GM12878 (cell line): ENCODE measurements at regions not wholly inside any gene's neighbourhood (a gene's known extent, or its start where the extent isn't known, plus 50 kb on each side); places are given as distances from the start of the nearest gene placed in this dataset.

Experiments
- ATAC-seq: fragments of 200-7000 bp; cut with Tn5 transposase; 3 replicates; pipeline ENCODE4 v1.9.1; 2020; ENCODE audit warnings: mild to moderate bottlenecking, moderate library complexity
- BruUV-seq: library from RNA; stranded (reverse); fragments of 400-500 nt; replicated peaks from 2 replicates; lab custom pipeline; 2021; lab: Mats Ljungman, UMichigan
- CTCF ChIA-PET: fragments of 300-600 bp; sonication (Branson Sonifier 250); formaldehyde crosslinking; extraction: SDS; loops from one replicate; lab custom pipeline; 2021; ENCODE audit warnings: inconsistent platforms; lab: Yijun Ruan, JAX
- POLR2A ChIA-PET: fragments of 350-600 bp; formaldehyde crosslinking; extraction: SDS; loops from one replicate; lab custom pipeline; 2021; ENCODE audit warnings: inconsistent platforms; lab: Charles Lee
- RAD21 ChIA-PET: fragments of 300-600 bp; sonication (Branson Sonifier 250); formaldehyde crosslinking; loops from one replicate; lab custom pipeline; 2023; ENCODE audit warnings: antibody characterized with exemption; ENCODE audit not compliant: unreplicated experiment; lab: Charles Lee
- SMC1A ChIA-PET: fragments of 300-600 bp; sonication (Branson Sonifier 250); formaldehyde crosslinking; loops from one replicate; lab custom pipeline; 2023; ENCODE audit not compliant: unreplicated experiment, uncharacterized antibody; lab: Charles Lee
- DNase-seq: peaks from one replicate; pipeline ENCODE4 v3.0.0-alpha.2; 2011; ENCODE audit warnings: low read depth, low spot score
- FAIRE-seq: peaks from 3 replicates; lab custom pipeline; 2011; peaks lifted over from hg19 to GRCh38; lab: Jason Lieb, UNC
- H2AFZ ChIP-seq: 2 replicates; pipeline ENCODE4 v1.6.0; 2011; ENCODE audit warnings: low read depth, low read length, control low read depth; ENCODE audit not compliant: control insufficient read depth
- H3K27ac ChIP-seq: 2 replicates; pipeline ENCODE4 v1.5.1; 2011; ENCODE audit warnings: control low read depth; ENCODE audit not compliant: control insufficient read depth, insufficient read depth
- H3K27me3 ChIP-seq, 2 experiments: replicated peaks in 1 of 2; 2 replicates each; pipeline versions ENCODE4 v1.6.0 to v1.6.1; 2011; ENCODE audit warnings: low read length in 1 of 2; ENCODE audit not compliant: control insufficient read depth in 2 of 2, insufficient read depth in 2 of 2
- H3K36me3 ChIP-seq, 2 experiments: 2 replicates each; pipeline ENCODE4 v1.5.1; 2011; ENCODE audit warnings: low read length in 1 of 2; ENCODE audit not compliant: control insufficient read depth in 2 of 2, insufficient read depth in 2 of 2
- H3K4me1 ChIP-seq: 2 replicates; pipeline ENCODE4 v1.6.1; 2011; ENCODE audit warnings: mild to moderate bottlenecking, low read length, moderate library complexity, mixed read lengths; ENCODE audit not compliant: control insufficient read depth, insufficient read depth
- H3K4me2 ChIP-seq: 2 replicates; pipeline ENCODE4 v1.6.0; 2011; ENCODE audit warnings: control low read depth; ENCODE audit not compliant: control insufficient read depth, insufficient read depth
- H3K4me3 ChIP-seq: fragments of 200-600 bp; sonication (generic); 2 replicates; pipeline ENCODE4 v1.5.1; 2016
- H3K79me2 ChIP-seq: 2 replicates; pipeline ENCODE4 v1.6.0; 2011; ENCODE audit warnings: low read length; ENCODE audit not compliant: control insufficient read depth, insufficient read depth
- H3K9ac ChIP-seq: 2 replicates; pipeline ENCODE4 v1.8.0; 2011; ENCODE audit warnings: low read length, control low read depth, mixed read lengths; ENCODE audit not compliant: control insufficient read depth, insufficient read depth
- H3K9me3 ChIP-seq: replicated peaks from 3 replicates; pipeline ENCODE4 v1.5.1; 2011; ENCODE audit warnings: mild to moderate bottlenecking, low read length; ENCODE audit not compliant: control insufficient read depth, insufficient read depth
- H4K20me1 ChIP-seq: 2 replicates; pipeline ENCODE4 v1.6.0; 2011; ENCODE audit not compliant: control insufficient read depth, insufficient read depth
- ASH2L ChIP-seq: fragments of 300-600, 200-600 bp; sonication (generic); IDR thresholded peaks from 2 replicates; pipeline ENCODE4 v1.6.1; 2017; ENCODE audit warnings: low read depth, mild to moderate bottlenecking, borderline replicate concordance
- PKNOX1 ChIP-seq: fragments of 450-650 bp; IDR thresholded peaks from 2 replicates; pipeline ENCODE4 v1.6.1; 2016; ENCODE audit warnings: mild to moderate bottlenecking
- YBX1 ChIP-seq: fragments of 450-650 bp; IDR thresholded peaks from 2 replicates; pipeline ENCODE4 v1.6.1; 2016; ENCODE audit warnings: antibody characterized with exemption
- WGBS: methylation state at CpG from one replicate; pipeline ENCODE4 v1.1.6; 2016; ENCODE audit warnings: low lambda C conversion rate; ENCODE audit not compliant: insufficient replicate concordance, insufficient coverage; ENCODE audit errors: missing lambda C conversion rate; 5-methylcytosine and 5-hydroxymethylcytosine counted together
- in situ Hi-C: fragments of 300-500 bp; cut with MboI; formaldehyde crosslinking; loops from 9 replicates; pipeline ENCODE4 v1.14.3; 2018; ENCODE audit warnings: mixed read lengths
- intact Hi-C: fragments of 100-400 bp; cut with micrococcal nuclease; formaldehyde crosslinking; loops from one replicate; pipeline ENCODE4 v1.14.2; 2022; ENCODE audit not compliant: unreplicated experiment
- TF ChIP-seq, protein P1 (sequence below): fragments of 450-650 bp; IDR thresholded peaks from 2 replicates; pipeline ENCODE4 v1.6.1; 2014; ENCODE audit warnings: mild to moderate bottlenecking

GRCh38 chr5:56389261-56389660 is 156.1 kb upstream of the ANKRD55 start:
- 33% methylated on average over 2 of the region's 2 CpGs for WGBS
- in situ Hi-C loops: no loop called here
- FAIRE-seq: no peak
- TF ChIP-seq PKNOX1 (no peak), ASH2L (no peak), YBX1 (no peak)
- TF ChIP-seq, protein P1, sequence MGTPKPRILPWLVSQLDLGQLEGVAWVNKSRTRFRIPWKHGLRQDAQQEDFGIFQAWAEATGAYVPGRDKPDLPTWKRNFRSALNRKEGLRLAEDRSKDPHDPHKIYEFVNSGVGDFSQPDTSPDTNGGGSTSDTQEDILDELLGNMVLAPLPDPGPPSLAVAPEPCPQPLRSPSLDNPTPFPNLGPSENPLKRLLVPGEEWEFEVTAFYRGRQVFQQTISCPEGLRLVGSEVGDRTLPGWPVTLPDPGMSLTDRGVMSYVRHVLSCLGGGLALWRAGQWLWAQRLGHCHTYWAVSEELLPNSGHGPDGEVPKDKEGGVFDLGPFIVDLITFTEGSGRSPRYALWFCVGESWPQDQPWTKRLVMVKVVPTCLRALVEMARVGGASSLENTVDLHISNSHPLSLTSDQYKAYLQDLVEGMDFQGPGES: no peak
- Histone ChIP-seq H3K27me3 (0 out of 4 replicates have a peak, but pooled peaks cover 0 to 2% of the 10 kb centered on the region in 2 experiments), H3K9ac (no peak overlapping the region), H4K20me1 (no peaks in the 10 kb centered on the region), H3K79me2 (no peaks in the 10 kb centered on the region), H3K4me3 (no peak overlapping the region), H3K4me1 (no peaks in the 10 kb centered on the region), H3K4me2 (no peak overlapping the region), H3K27ac (no peak overlapping the region), H3K9me3 (no peaks in the 10 kb centered on the region; the same call in 2 of the 3 replicates), H2AFZ (no peak overlapping the region), H3K36me3 (no peaks in the 10 kb centered on the region)
- ChIA-PET CTCF (interaction anchor here (1.0 kb wide), 1 partner anchor 23 kb away, joined by 3 read pairs; no protein-coding TSS in a partner anchor), RAD21 (no interaction called here), SMC1A (interaction anchor here (1.3 kb wide), 1 partner anchor 10 kb away, joined by 5 read pairs; no protein-coding TSS in a partner anchor), POLR2A (no interaction called here)
- ATAC-seq: no peak
- no peak for DNase-seq
- no TSS peak for BruUV-seq
- intact Hi-C loops: no loop called here
